Stomach smooth muscle (tissue), 2 donors: ENCODE measurements at regions not wholly inside any gene's neighbourhood (a gene's known extent, or its start where the extent isn't known, plus 50 kb on each side); places are given as distances from the start of the nearest gene placed in this dataset.
"Not testable (repeated sequence)": the region's sequence is repeated elsewhere in the genome, so short reads cannot be mapped to it uniquely, and the experiment has no call there.

Experiments
- H3K27ac ChIP-seq: one replicate; pipeline ENCODE4 v1.7.0; 2013; ENCODE audit warnings: mild to moderate bottlenecking, low read length, inconsistent platforms
- H3K27me3 ChIP-seq, 2 donors: one replicate each; pipeline ENCODE4 v1.7.0; 2013; ENCODE audit warnings: low read length in 2 of 2; ENCODE audit not compliant: insufficient read depth in 2 of 2, control insufficient read depth in 1 of 2
- H3K36me3 ChIP-seq, 2 donors: one replicate each; pipeline ENCODE4 v1.7.0; 2013; ENCODE audit warnings: low read length in 2 of 2; ENCODE audit not compliant: control insufficient read depth in 2 of 2, insufficient read depth in 2 of 2
- H3K4me1 ChIP-seq: one replicate; pipeline ENCODE4 v1.7.0; 2013; ENCODE audit warnings: low read length; ENCODE audit not compliant: control insufficient read depth, insufficient read depth
- H3K4me3 ChIP-seq, 2 donors: one replicate each; pipeline ENCODE4 v1.7.0; 2013; ENCODE audit warnings: low read length in 2 of 2
- H3K9ac ChIP-seq, 2 donors: one replicate each; pipeline ENCODE4 v1.7.0; 2013; ENCODE audit warnings: low read length in 2 of 2, mild to moderate bottlenecking in 1 of 2
- H3K9me3 ChIP-seq, 2 donors: one replicate each; pipeline ENCODE4 v1.7.0; 2013; ENCODE audit warnings: low read length in 2 of 2; ENCODE audit not compliant: control insufficient read depth in 2 of 2
- donor health status: healthy.
- donor health status: Pancreatic carcinoma.

GRCh38 chr2:16382451-16382850 lies 283.2 kb downstream of the CYRIA start:
- no peaks in the 10 kb centered on the region for H3K9me3 ChIP-seq
- no peaks in the 10 kb centered on the region for H3K36me3 ChIP-seq
- no peaks in the 10 kb centered on the region for H3K4me1 ChIP-seq
- H3K27ac ChIP-seq, result no peak overlapping the region
- no peak overlapping the region for H3K4me3 ChIP-seq
- H3K9ac ChIP-seq, result no peak overlapping the region
- H3K27me3 ChIP-seq, result no peaks in the 10 kb centered on the region

GRCh38 chr2:16381511-16381910 lies 284.1 kb downstream of the CYRIA start:
- Histone ChIP-seq H3K9me3 (no peaks in the 10 kb centered on the region), H3K27me3 (no peaks in the 10 kb centered on the region), H3K9ac (no peak overlapping the region), H3K36me3 (no peaks in the 10 kb centered on the region), H3K4me1 (no peaks in the 10 kb centered on the region), H3K4me3 (no peak overlapping the region), H3K27ac (no peak overlapping the region)

GRCh38 chr2:16379901-16380300 lies 285.7 kb downstream of the CYRIA start:
- H3K9me3 ChIP-seq, H3K27ac ChIP-seq, H3K27me3 ChIP-seq, H3K36me3 ChIP-seq, H3K9ac ChIP-seq, H3K4me1 ChIP-seq, H3K4me3 ChIP-seq: not testable (repeated sequence)

DNA sequence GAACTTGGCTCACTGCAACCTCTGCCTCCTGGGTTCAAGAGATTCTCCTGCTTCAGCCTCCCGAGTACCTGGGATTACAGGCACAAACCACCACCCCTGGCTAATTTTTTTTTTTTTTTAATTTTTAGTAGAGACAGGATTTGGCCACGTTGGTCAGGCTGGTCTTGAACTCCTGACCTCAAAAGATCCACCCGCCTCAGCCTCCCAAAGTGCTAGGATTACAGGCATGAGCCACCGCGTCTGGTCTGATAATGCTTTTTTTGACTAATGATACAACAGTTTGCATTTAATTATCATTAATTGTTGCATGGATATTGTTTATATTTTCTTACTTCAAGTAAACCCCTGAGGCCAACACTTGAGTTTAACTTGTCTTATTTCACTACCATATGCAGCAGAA lies 286.6 kb downstream of the CYRIA start:
- H3K27ac ChIP-seq, H3K4me3 ChIP-seq, H3K9me3 ChIP-seq, H3K9ac ChIP-seq, H3K36me3 ChIP-seq, H3K4me1 ChIP-seq, H3K27me3 ChIP-seq: not testable (repeated sequence)

- no peaks in the 10 kb centered on the region for H3K36me3 ChIP-seq
- H3K9ac ChIP-seq, result no peak overlapping the region
- H3K4me1 ChIP-seq, result no peaks in the 10 kb centered on the region
- H3K27me3 ChIP-seq, result no peaks in the 10 kb centered on the region
- H3K27ac ChIP-seq, result no peak overlapping the region
- no peak overlapping the region for H3K4me3 ChIP-seq
- H3K9me3 ChIP-seq, result no peaks in the 10 kb centered on the region
These were observed 287.6 kb downstream of the CYRIA start for GRCh38 chr2:16378031-16378430.

GRCh38 chr2:16375981-16376380 lies 289.7 kb downstream of the CYRIA start:
- Histone ChIP-seq H3K4me3 (no peak overlapping the region), H3K9me3 (no peaks in the 10 kb centered on the region), H3K36me3 (no peaks in the 10 kb centered on the region), H3K27ac (no peak overlapping the region), H3K27me3 (no peaks in the 10 kb centered on the region), H3K4me1 (no peaks in the 10 kb centered on the region), H3K9ac (no peak overlapping the region)

DNA sequence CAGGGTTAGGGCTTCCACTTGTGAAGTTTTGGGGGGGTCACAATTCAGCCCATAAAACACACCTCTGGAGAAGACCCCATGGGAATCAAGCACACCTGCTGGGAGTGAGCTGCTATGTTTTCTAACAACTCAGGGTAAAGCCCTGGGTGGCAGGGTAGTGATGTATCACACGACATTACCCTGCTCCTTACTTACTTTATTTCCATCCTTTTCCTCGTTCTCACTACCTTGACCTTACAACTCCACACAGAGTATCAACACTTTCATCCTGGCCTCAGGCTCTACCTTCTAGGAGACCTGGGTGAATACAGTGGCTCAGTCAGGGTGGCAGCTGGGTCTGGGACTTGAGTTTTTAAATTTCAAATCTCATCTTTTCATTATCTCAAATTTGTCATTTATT lies 290.3 kb downstream of the CYRIA start:
- Histone ChIP-seq H3K9me3 (no peaks in the 10 kb centered on the region), H3K4me1 (no peaks in the 10 kb centered on the region), H3K36me3 (no peaks in the 10 kb centered on the region), H3K27me3 (no peaks in the 10 kb centered on the region), H3K4me3 (no peak overlapping the region), H3K9ac (no peak overlapping the region), H3K27ac (no peak overlapping the region)

GRCh38 chr2:16374671-16375070 lies 291.0 kb downstream of the CYRIA start:
- H3K9ac ChIP-seq, result no peak overlapping the region
- no peaks in the 10 kb centered on the region for H3K27me3 ChIP-seq
- no peak overlapping the region for H3K4me3 ChIP-seq
- H3K4me1 ChIP-seq, result no peaks in the 10 kb centered on the region
- H3K27ac ChIP-seq, result no peak overlapping the region
- H3K36me3 ChIP-seq, result no peaks in the 10 kb centered on the region
- no peaks in the 10 kb centered on the region for H3K9me3 ChIP-seq

GRCh38 chr2:16373341-16373740 lies 292.3 kb downstream of the CYRIA start:
- no peaks in the 10 kb centered on the region for H3K27me3 ChIP-seq
- no peak overlapping the region for H3K9ac ChIP-seq
- no peak overlapping the region for H3K4me3 ChIP-seq
- H3K9me3 ChIP-seq, result no peaks in the 10 kb centered on the region
- no peak overlapping the region for H3K27ac ChIP-seq
- H3K36me3 ChIP-seq, result no peaks in the 10 kb centered on the region
- H3K4me1 ChIP-seq, result no peaks in the 10 kb centered on the region

GRCh38 chr2:16371751-16372150 lies 293.9 kb downstream of the CYRIA start:
- Histone ChIP-seq H3K4me3 (no peak overlapping the region), H3K9me3 (no peaks in the 10 kb centered on the region), H3K9ac (no peak overlapping the region), H3K27me3 (no peaks in the 10 kb centered on the region), H3K27ac (no peak overlapping the region), H3K4me1 (no peaks in the 10 kb centered on the region), H3K36me3 (no peaks in the 10 kb centered on the region)

- no peaks in the 10 kb centered on the region for H3K27me3 ChIP-seq
- no peak overlapping the region for H3K9ac ChIP-seq
These were observed 296.7 kb downstream of the CYRIA start for GRCh38 chr2:16368951-16369350.

DNA sequence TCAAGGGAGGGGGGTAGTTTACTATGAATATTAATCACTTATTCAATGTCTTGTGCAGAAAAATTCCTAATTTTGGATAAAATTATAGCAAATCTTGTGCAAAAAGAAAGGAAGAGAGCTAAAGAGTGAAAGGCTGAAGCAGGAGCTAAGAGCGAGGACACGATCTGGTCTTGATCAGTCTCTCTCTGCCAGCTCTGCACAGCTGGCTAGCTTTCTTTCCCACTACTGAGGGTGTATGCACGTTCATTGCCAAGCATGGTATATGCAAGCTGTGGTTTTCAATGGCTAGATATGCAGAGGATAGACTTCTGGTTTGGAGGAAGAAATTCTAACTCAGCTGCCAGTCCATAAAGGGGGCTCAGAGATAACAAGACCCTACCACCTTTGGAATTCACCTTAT lies 297.3 kb downstream of the CYRIA start:
- H3K36me3 ChIP-seq, result no peaks in the 10 kb centered on the region
- H3K27me3 ChIP-seq, result no peaks in the 10 kb centered on the region
- H3K4me1 ChIP-seq, result no peaks in the 10 kb centered on the region
- H3K4me3 ChIP-seq, result no peak overlapping the region
- no peaks in the 10 kb centered on the region for H3K9me3 ChIP-seq
- no peak overlapping the region for H3K9ac ChIP-seq
- no peak overlapping the region for H3K27ac ChIP-seq

More at GRCh38 chr2:16368951-16369350, 296.7 kb downstream of the CYRIA start:
- H3K36me3 ChIP-seq, result no peaks in the 10 kb centered on the region
- H3K4me1 ChIP-seq, result no peaks in the 10 kb centered on the region
- H3K4me3 ChIP-seq, result no peak overlapping the region
- no peaks in the 10 kb centered on the region for H3K9me3 ChIP-seq
- no peak overlapping the region for H3K27ac ChIP-seq
